Inflammatory macrophage (primary cell): ENCODE measurements at regions not wholly inside any gene's neighbourhood (a gene's known extent, or its start where the extent isn't known, plus 50 kb on each side); places are given as distances from the start of the nearest gene placed in this dataset.

Experiments
- DNase-seq, 2 donors: peaks; one replicate each; pipeline ENCODE4 v3.0.0-alpha.2; 2020 to 2022

DNA sequence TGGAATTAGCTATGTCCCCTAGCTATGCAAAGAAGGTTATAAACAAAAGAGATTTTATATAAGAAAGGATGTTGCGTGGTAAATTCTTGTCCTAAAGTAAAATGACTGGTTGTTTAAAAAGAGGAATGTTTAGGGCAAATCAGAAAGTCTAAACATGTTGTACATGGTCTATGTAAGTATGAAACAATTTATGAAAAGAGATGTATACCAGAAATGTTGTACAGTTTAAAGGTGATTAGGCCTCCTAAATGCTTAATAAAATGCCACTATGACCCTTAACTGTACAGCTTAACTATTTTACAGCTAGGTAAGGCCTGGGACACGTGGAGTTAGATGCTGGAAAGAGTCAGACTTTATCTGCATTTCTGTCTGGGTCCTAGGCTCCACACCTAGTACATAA, 775.9 kb upstream of the KLHL1 start:
- DNase-seq, result no peak

DNA sequence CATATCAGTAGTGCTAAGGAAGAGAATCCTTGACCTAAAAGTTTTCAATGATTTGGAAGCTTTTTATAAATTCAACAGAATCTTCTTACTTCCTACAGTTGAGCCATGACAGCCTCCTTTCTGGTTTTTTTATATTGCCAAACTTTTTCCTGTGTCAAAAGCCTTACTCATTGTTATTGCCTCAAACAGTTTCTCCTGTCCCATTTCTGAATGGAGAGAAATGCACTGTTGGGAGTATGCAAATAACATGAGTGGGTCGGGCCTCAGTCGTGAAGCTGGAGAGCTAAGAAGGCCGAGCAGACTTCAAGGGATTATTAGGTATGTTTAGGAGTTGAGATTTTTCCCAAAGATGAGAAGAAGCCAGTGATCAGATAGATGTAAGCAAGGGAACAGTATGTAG, 766.4 kb upstream of the KLHL1 start:
- DNase-seq, result peak; percentile 47 to 57

DNA sequence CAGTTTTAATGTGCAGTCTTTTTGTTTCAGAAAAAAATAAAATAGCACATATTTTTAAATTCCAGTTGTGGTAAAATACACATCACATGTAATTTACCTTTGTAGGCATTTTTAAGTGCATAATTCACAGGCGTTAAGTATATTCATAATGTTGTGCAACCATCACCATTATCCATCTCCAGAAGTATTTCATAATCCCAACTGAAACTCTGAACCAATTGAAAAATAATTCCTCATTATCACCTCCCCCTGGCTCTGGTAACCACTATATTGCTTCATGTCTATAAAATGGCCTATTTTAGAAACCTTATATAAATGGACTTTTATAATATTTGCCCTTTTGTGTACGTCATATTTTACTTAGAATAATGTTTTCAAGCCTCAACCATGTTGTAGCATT, 756.5 kb upstream of the KLHL1 start:
- no peak for DNase-seq

DNA sequence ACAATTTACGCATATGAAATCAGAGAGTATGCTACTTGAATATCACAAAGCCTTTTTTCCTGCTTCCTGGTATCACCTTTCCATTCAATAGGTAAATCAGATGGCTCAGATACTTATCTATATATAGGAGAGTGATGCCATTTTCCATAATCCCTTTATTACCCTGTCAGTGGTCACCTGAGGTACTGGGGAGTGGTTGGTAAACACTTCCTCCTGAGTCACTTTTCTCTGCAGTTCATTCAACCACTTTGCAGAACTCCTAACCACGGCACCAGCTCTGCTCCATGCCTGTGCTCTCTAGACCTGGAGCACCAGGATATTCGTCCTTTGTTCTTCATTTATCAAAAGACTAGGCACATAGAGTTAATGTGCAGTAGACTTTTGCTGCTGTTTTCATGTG, 748.5 kb upstream of the KLHL1 start:
- no peak for DNase-seq

DNA sequence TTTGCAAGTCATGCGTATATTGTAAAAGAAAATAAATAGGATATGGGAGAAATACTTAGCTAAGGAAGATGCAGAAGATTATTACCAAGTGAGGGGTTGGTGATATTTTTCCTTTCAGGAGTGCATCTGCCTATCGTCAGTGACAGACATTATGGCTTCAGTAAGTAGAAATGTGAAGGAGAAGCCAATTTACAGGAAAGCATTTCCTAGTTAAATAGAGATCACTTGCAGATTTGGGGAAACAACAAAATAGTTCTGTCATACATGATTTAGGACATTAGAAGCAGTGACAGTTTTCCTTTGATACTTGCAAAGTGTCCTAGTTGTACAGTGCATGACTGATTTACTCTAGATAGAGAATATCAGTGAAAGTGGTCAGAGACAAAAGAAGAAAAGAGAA, 747.8 kb upstream of the KLHL1 start:
- no peak for DNase-seq

DNA sequence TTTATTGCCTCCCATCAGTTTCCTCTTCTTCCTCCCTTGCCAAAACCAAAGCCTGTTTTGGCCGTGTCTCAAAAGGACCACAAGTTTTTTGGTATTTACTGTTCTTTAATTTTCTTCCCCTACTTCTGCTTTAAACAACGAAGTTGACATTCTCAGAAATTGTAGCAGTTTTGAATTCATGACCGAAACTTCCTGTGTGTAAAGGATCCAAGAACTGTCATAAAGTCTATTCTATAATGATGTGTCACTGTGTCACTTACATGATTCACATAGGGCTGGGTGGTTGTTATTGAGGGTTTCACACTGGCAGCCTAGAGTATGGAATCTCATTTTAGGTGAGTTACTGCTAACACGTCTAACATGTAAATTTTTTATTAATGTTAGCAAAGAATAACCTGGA, 741.0 kb upstream of the KLHL1 start:
- DNase-seq, result no peak

DNA sequence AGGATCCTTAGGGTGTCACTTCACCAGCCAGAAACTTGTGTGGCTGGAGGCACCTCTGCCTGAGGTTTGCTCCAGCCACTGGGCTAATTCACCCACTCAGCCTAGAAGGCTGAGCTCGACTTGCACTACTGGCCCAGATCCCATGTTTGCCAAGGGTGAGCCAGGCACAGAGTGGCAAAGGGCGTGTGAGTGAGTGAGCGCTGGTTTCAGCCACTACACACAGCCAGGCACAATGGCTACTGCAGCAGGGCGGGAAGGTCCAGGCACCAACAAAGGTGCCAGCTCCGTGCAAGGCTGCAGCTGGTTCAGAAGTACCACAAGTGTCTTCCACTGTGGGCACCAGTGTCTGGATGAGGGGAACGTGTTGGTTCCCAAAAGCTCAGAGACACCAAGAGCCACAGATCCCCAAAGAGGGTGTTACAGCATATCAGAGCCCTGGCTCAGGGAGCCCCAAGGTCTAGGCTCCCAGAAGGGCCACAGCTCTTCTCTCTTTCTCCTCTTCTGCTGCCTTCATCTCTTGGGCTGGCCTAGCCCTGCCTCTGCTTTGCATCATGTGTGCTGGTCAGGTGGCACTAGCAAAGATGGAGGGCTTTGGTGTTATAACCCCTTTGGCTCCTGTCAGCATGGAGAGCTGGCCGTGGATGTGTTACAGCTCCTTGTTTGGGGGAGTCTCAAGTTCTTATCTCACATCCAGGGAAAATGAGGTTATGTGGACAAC, 736.3 kb upstream of the KLHL1 start:
- no peak for DNase-seq

DNA sequence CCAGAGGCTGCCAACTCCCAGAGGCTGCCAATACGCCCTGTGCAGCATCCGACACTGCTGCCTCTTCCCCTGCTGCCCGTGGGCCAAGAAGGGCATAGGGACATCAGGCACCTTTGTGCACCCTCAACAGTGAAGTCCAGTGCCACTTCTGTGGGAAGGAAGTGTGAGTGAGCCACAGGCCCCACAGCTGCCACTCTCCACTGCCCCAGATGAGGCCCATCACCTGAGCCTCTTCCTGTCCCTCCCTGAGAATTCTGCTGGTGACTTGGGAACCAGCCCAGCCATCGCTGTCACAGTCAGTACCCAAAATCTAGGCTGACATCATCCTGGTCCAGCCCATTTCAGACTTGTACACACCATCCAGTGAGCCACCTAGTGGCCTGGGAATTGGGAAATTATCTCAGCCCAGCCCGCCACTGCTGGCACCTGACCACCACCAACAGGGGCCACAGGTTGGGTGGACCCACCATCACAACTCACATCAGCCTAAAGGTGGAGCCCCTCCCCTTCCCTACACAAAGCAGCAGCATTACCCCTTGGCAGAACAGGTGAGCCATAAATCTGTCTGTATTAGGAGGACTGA, 733.9 kb upstream of the KLHL1 start:
- no peak for DNase-seq

DNA sequence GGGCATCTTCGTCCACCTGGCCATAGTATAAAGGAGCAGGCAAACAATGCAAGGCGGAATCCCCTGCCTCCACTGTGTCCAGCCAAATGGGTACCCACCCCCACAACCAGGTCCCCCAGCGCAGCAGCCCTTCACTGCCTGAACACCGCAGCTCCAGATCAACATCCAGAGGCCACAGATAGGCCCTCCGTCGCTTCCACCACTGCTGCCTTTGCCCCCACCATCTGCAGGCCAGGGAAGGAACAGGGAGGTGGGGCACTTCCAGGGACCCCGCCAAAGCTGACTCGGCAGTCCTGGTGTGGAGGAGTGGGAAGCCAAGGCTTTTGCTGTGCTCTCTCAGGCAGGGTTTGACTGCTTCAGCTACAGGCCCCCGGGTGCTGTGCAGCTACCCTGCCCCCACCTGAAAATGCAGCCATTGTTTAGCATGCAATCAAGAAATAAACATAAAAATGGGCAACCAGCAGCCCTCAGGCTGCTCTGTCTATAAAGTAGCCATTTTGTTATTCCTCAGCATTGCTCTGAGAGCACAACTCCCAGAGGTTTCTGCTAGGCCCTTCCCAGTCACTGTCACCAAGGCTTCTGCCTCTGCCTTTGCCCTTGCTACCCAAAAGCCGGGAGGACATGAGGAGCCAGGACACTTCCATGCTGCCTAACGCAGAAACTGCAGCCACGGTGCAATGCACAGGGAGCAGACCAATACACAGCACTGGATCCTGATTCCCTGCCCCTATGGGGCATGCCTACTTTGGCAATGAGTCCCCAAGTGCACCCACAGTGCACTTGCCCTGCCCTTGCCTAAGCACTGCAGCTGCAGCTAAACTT, 733.2 kb upstream of the KLHL1 start:
- DNase-seq, result no peak

DNA sequence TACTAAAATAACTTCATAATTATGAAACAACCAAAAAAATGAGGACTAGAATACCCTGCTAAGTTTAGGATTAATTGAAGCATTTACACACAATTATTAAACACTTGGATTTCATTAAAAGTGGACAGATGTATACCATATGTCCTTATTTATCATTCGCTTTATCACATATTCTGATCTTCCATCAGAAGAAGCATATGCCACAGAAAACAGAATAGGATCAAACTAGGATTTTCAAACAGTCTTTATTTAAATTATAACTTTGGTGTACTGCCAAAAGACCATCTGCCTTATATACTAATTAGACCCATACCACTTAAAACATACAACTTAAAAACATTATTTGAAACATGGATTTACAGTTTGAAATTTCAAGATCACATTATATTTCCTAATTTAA, 727.1 kb upstream of the KLHL1 start:
- DNase-seq, result no peak

DNA sequence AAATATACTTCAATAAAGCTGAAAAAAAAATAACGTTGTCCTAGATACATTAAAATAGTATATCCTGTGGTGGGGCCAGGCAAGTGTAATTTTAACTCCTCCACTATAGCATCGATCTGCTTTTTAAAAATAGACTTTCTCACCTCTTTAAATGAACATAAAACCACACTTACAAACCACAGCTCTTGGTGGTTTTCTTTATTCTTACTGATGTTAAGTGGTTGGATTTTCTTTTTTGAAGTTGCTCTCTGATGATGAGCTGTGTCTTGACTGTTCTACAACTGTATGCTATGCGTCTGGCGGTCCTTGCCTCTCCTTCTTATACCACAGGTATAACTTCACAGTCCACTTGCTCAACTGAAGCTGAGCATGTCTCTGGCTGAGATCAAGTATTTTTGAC, 721.5 kb upstream of the KLHL1 start:
- DNase-seq, result no peak

DNA sequence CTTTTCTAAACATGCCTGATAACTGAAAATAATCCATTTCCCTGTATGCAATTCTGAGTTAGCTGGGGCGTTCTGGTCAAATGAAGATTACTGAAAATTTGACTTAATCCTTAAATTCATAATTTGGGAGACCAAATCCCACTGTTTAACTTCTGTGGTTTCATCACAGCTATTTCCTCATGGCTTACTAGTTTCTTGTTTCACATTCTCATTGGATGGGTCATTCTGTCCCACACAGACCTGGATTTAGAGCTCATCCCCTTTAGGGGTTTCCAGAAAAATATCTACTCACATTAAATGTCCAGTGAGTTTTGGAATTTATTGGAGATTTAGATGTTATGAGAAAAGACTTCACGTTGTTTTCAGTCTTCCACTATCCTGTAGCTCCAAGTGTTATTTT, 709.3 kb upstream of the KLHL1 start:
- no peak for DNase-seq

DNA sequence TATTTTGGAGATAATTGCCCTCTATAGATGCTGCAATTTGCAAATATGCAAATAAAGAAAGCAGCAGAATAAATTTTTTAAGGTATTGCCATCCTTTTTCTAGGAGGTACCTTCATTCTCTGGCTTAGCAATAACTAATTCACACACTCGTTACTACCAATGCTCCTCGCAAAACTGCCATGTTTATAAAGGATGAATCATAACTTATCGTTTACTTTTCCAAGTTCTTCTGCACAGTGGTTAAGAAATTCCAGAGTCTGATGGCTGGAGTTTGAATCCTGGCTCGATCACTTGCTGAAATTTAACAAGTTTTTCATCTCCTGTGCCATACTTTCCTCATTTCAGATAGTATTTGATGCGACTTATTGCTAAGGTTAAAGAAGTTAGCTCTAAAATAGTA, 708.6 kb upstream of the KLHL1 start:
- no peak for DNase-seq

DNA sequence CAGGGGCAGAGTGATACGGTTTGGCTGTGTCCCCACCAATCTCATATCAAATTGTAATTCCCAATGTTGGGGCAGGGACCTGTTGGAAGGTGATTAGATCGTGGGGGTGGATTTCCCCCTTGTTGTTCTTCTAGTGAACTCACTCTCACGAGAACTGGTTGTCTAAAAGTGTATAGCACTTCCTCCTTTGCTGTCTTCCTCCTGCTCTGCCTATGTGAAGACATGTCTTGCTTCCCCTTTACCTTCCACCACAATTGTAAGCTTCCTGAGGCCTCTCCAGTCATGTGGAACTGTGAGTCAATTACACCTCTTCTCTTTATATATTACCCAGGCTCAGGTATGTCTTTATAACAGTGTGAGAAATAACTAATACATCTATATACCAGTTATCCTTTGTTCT, 706.4 kb upstream of the KLHL1 start:
- peak in 1 of 2 donors; percentile 0 for DNase-seq

DNA sequence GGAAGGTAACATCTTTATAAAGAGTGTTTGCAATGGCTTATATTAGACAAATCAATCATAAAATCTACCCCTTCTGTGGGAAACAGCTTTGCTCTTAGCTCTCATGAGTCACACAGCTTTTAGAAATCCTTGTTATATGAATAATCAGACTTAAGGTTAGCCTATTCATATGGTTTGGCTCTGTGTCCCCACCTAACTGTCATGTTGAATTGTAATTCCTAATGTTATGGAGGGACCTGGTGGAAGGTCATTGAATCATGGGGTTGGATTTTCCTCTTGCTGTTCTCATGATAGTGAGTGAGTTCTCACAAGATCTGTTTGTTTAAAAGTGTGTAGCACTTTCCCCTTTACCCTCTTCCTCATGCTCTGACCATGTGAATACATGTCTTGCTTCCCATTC, 704.2 kb upstream of the KLHL1 start:
- DNase-seq, result no peak

DNA sequence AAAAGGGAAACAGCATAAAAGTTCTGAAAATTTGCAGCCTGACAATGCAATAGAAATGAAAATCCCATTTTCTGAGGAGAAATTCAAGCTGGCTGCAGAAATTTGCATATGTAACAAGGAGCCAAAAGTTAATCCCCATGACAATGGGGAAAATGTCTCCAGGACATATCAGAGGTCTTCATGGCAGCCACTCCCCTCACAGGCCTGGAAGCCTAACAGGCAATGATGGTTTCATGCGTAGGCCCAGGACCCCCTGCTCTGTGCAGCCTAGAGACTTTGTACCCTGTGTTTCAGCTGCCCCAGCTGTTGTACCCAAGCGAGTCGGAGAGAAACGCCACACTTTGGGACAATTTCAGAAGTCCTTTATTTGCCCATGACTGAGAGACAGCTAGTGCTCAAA, 701.3 kb upstream of the KLHL1 start:
- DNase-seq, result no peak

DNA sequence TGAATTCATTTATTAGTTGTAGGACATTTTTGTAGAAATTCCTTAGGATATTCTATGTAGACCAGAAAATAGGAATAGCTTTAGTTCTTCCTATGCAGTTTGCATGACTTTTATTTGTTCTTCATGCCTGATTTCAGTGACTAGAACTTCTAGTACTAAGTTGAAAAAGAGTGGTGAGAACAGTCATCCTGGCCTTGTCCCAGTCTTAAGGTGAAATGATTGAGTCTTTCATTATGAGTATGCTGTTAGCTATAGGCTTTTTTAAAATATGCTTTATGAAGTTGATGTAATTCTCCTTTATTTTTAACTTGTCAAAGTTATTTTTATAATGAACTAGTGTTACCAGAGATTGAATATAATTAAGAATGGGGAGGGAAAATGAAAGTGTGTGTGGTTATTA, 690.1 kb upstream of the KLHL1 start:
- no peak for DNase-seq

DNA sequence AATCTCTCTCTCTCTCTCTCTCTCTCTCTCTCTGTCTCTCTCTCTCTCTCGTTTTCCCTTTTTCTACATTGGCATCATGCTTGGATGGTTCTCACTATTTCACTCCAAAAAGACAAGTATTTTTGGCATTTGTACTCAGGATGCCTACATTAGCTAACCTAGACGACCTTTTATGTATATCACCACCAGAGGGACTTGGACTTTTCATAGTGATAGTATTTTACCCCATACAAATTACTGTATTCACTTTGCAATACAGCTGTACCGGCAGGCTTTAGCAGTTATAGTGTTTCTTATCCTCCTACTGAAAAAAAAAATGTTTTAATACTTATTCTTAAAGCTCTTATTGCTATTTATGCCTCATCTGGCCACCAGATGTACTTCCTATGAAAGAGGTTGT, 687.2 kb upstream of the KLHL1 start:
- no peak for DNase-seq

DNA sequence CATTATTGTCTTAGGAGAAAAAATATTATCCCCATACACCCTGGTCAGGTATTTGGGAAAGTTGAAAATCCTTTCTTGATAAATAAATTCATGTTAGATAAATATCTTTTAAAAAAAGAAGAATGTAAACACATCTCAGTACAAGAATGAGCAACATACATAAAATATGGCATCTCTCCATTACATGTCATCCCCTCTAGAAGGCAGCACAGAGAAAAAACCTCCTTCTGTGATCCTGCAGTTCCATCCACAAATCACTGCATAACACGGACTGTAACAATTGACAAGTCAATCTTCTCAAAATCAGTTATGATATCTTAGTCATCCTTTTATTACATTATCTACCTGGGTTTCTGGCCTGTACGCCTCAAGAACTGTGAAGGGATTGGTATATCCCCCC, 683.9 kb upstream of the KLHL1 start:
- no peak for DNase-seq

DNA sequence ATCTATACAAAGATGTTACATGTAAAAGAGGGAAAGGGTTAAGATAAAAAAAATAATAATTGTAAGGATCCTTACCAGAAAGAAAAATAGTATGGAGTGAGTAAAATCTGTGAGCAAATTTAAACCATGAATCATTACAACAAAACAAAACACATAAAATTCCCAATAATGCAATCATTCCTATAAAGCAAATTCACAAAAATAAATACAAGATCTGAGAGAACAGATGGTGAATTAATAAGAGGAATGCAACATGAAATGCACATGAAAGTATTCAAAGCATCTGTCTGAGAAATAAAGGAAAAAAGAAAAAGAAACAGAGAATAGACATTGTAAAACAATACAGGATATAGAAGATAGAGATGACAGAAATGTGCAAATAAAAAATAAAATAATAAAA, 681.5 kb upstream of the KLHL1 start:
- no peak for DNase-seq

DNA sequence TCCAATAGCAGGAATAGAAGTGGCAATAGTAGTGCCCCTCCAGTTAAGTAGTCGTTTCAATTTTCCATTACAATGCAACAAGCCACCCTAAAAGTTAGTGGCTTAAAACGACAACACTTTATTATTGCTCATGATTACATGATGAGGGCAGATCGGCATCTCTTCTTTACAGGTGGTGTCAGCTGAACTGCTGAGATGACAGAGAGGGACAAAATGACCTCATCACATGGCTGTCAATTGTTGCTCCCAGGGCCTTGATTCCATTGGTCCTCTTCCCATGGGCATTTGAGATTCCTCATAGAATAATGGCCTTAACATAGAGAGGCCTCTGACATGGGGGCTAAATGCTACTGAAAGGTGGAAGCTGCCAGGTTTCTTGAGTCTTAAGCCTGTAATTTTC, 679.8 kb upstream of the KLHL1 start:
- no peak for DNase-seq

DNA sequence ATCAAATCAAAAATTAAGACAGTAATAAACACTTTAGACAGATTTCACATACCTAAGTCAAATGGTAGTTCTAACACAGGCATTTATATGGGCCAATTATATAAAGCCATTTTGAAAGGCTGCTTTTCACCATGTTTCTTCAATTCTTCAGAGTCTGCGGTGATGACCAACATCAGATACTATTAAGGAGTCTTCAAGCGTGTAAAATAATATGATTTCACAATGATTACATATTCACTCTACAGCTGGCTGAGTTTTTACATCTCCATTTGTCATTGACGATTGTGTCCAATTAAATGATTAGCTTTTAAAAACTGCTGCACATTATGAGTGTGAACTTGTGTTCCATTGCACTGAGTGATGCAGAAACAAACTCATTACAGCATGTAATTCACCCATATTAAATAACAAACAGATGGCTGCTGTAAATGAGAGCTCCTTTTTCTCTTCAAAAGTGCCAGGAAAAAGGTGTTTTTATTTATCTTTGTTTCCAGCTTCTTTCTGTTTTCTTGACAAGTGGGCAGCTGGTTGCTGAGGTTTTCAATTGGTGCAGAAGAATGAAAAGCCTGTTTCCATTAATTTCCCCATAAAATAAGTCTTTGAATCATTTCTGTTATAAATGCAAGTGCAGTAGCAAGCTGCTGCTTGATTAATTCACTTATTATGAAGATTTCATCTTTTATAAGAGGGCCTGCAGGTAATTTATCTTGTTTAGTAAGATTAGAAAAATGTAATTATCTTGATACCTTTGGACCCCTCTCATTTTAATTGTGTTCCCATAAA, 676.1 kb upstream of the KLHL1 start:
- DNase-seq, result no peak

DNA sequence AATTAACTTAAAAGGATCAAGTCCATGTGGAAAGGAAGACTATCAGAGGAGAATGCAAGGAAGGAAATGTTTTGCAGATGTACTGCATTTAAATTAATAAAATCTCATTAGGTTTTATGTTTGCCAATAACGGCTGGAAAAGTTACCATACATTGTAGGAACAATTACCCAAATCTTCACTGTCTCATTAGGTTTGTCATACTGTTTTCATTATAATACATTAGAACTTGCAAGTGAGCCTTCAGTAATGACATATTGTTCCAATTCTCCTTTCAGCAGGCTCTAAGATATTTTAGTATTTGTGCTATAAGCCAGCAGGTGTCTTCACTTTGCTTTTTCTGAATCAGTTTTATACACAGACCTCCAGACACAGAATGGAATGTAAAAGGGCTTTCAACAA, 661.6 kb upstream of the KLHL1 start:
- DNase-seq, result no peak
